ENCODE measurements at regions not wholly inside any gene's neighbourhood (a gene's known extent, or its start where the extent isn't known, plus 50 kb on each side); places are given as distances from the start of the nearest gene placed in this dataset.

DNA sequence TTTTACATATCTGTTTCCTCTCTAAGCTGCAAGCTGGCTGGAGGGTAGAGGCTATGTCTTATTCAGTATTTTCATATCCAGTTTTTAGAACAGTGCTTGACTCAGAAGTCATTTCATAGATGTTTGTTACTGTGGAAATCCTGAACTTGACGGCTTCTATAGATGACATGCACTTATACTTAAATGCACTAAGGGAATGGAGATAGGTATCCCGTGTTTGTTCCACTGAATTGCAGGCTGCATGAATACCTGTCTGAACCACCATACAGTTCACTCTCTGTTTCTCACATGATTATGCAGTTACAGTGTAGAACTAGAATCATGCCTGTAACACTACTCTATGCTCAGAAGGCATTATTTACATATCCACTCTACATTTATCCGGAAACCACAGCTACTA is 417.1 kb downstream of the MTX2 start:
- no TSS peak for BruUV-seq (replicated peaks)
- intact Hi-C loops (cut with micrococcal nuclease) = no loop called here

DNA sequence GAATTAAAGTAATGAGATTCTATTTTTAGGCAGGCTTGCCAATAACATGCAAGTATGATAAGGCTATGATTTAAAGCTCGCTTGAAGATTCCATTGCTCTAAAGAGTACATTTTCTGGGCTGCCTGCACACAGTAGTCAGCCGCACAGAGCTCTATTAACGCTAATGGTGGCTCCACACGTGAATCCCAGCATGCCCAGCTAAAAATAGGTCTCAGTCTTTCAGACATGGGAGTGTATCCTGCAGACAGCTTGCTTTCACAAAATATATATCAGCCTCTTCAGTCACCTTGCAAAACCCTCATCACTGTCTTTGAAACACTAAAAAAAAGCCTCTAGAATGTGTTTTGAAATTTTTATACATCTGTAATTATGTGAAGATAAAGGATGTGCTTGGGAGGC is 418.1 kb downstream of the MTX2 start:
- no peak overlapping the region for H2AFZ ChIP-seq (ENCODE audit: low read length)
- no peak overlapping the region for H3K9ac ChIP-seq (ENCODE audit: low read length)
- no peaks in the 10 kb centered on the region for H3K9me2 ChIP-seq (replicated peaks; ENCODE audit: low read length)
- BruUV-seq (replicated peaks) = no TSS peak
- ATAC-seq (no peak), DNase-seq (no peak)
- no peak overlapping the region for H3K27ac ChIP-seq (ENCODE audit: low read length)
- peaks cover 87% of the 10 kb centered on the region for H3K27me3 ChIP-seq (ENCODE audit: low read length)
- no peak overlapping the region for H3K4me2 ChIP-seq (ENCODE audit: low read length)
- no peak overlapping the region for H3K4me3 ChIP-seq (ENCODE audit: low read length)
- no peaks in the 10 kb centered on the region for H3K36me3 ChIP-seq (ENCODE audit: low read depth, low read length)
- H4K20me1 ChIP-seq (ENCODE audit: low read length) = no peaks in the 10 kb centered on the region
- no peaks in the 10 kb centered on the region for H3K4me1 ChIP-seq (ENCODE audit: insufficient read depth, low read length)
- H3K79me2 ChIP-seq (ENCODE audit: low read length) = no peaks in the 10 kb centered on the region
- ChIA-PET CTCF (no interaction called here), POLR2A (ENCODE audit: unreplicated experiment) (no interaction called here)
- no peaks in the 10 kb centered on the region for H3K9me3 ChIP-seq (ENCODE audit: low read length)
- no peaks in the 10 kb centered on the region for H3F3A ChIP-seq (ENCODE audit: low read length, unreplicated experiment)
- intact Hi-C loops (cut with micrococcal nuclease) = no loop called here
- no peak for TF ChIP-seq EZH2phosphoT487 (IDR thresholded peaks at IDR 0.05; ENCODE audit: borderline replicate concordance, low read length)
- no peak for TF ChIP-seq EZH2 (IDR thresholded peaks at IDR 0.05; ENCODE audit: low read length, unreplicated experiment)
- TF ChIP-seq, protein P1, sequence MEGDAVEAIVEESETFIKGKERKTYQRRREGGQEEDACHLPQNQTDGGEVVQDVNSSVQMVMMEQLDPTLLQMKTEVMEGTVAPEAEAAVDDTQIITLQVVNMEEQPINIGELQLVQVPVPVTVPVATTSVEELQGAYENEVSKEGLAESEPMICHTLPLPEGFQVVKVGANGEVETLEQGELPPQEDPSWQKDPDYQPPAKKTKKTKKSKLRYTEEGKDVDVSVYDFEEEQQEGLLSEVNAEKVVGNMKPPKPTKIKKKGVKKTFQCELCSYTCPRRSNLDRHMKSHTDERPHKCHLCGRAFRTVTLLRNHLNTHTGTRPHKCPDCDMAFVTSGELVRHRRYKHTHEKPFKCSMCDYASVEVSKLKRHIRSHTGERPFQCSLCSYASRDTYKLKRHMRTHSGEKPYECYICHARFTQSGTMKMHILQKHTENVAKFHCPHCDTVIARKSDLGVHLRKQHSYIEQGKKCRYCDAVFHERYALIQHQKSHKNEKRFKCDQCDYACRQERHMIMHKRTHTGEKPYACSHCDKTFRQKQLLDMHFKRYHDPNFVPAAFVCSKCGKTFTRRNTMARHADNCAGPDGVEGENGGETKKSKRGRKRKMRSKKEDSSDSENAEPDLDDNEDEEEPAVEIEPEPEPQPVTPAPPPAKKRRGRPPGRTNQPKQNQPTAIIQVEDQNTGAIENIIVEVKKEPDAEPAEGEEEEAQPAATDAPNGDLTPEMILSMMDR (conservative IDR thresholded peaks at IDR 0.05; ENCODE audit: low read depth, low read length) = no peak

More for the DNA sequence above, 417.1 kb downstream of the MTX2 start:
- no peak overlapping the region for H2AFZ ChIP-seq (ENCODE audit: low read length)
- H3K36me3 ChIP-seq (ENCODE audit: low read depth, low read length) = no peaks in the 10 kb centered on the region
- TF ChIP-seq EZH2 (IDR thresholded peaks at IDR 0.05; ENCODE audit: low read length, unreplicated experiment) (no peak), EZH2phosphoT487 (IDR thresholded peaks at IDR 0.05; ENCODE audit: borderline replicate concordance, low read length) (no peak)
- TF ChIP-seq, protein P1 (conservative IDR thresholded peaks at IDR 0.05; ENCODE audit: low read depth, low read length) = no peak
- no peak overlapping the region for H3K4me2 ChIP-seq (ENCODE audit: low read length)
- H3K27me3 ChIP-seq (ENCODE audit: low read length) = peaks cover 89% of the 10 kb centered on the region
- H3F3A ChIP-seq (ENCODE audit: low read length, unreplicated experiment) = no peaks in the 10 kb centered on the region
- POLR2A ChIA-PET (ENCODE audit: unreplicated experiment) = no interaction called here
- no peaks in the 10 kb centered on the region for H4K20me1 ChIP-seq (ENCODE audit: low read length)
- no peaks in the 10 kb centered on the region for H3K79me2 ChIP-seq (ENCODE audit: low read length)
- no peaks in the 10 kb centered on the region for H3K9me3 ChIP-seq (ENCODE audit: low read length)
- H3K27ac ChIP-seq (ENCODE audit: low read length) = no peak overlapping the region
- CTCF ChIA-PET = no interaction called here
- H3K4me3 ChIP-seq (ENCODE audit: low read length) = no peak overlapping the region
- no peaks in the 10 kb centered on the region for H3K9me2 ChIP-seq (replicated peaks; ENCODE audit: low read length)
- DNase-seq (no peak), ATAC-seq (no peak)
- H3K4me1 ChIP-seq (ENCODE audit: insufficient read depth, low read length) = no peaks in the 10 kb centered on the region
- no peak overlapping the region for H3K9ac ChIP-seq (ENCODE audit: low read length)

DNA sequence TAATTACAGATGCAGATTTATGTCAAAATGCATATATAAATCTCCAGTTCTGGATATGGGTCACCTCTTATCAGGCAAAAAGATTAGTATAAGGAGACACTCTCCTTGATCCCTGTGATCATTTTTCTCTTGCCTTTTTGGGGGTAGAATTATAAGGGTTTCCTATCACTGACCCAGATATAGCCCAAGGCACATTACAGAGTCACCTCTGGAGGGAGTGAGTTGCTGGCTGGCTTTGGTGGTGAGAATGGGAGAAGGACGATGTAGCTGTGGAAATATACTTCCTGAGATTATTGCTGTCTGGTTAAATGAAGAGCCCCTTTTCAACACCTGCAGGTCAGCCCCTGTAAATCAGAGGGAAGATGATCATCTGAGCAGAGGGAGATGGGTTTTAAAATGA is 418.7 kb downstream of the MTX2 start:
- intact Hi-C loops (cut with micrococcal nuclease) = no loop called here

More for the DNA sequence above, 418.7 kb downstream of the MTX2 start:
- Histone ChIP-seq H3K9ac (ENCODE audit: low read length) (no peak overlapping the region), H3K9me3 (ENCODE audit: low read length) (no peaks in the 10 kb centered on the region), H2AFZ (ENCODE audit: low read length) (no peak overlapping the region), H3F3A (ENCODE audit: low read length, unreplicated experiment) (no peaks in the 10 kb centered on the region), H3K4me2 (ENCODE audit: low read length) (no peak overlapping the region), H3K79me2 (ENCODE audit: low read length) (no peaks in the 10 kb centered on the region), H3K4me1 (ENCODE audit: insufficient read depth, low read length) (no peaks in the 10 kb centered on the region), H3K27me3 (ENCODE audit: low read length) (peaks cover 87% of the 10 kb centered on the region), H3K9me2 (replicated peaks; ENCODE audit: low read length) (no peaks in the 10 kb centered on the region), H4K20me1 (ENCODE audit: low read length) (no peaks in the 10 kb centered on the region), H3K4me3 (ENCODE audit: low read length) (no peak overlapping the region), H3K27ac (ENCODE audit: low read length) (no peak overlapping the region), H3K36me3 (ENCODE audit: low read depth, low read length) (no peaks in the 10 kb centered on the region)
- DNase-seq (no peak), ATAC-seq (no peak)
- no TSS peak for BruUV-seq (replicated peaks)
- ChIA-PET CTCF (no interaction called here), POLR2A (ENCODE audit: unreplicated experiment) (no interaction called here)
- TF ChIP-seq EZH2 (IDR thresholded peaks at IDR 0.05; ENCODE audit: low read length, unreplicated experiment) = no peak
- no peak for TF ChIP-seq EZH2phosphoT487 (IDR thresholded peaks at IDR 0.05; ENCODE audit: borderline replicate concordance, low read length)
- TF ChIP-seq, protein P1 (conservative IDR thresholded peaks at IDR 0.05; ENCODE audit: low read depth, low read length) = no peak
